ENCODE measurements at regions not wholly inside any gene's neighbourhood (a gene's known extent, or its start where the extent isn't known, plus 50 kb on each side); places are given as distances from the start of the nearest gene placed in this dataset.

- no peak for TF ChIP-seq POLR2A (IDR thresholded peaks at IDR 0.05)
- TF ChIP-seq CTCF (IDR thresholded peaks at IDR 0.05) = no peak
- no peak for TF ChIP-seq EP300 (IDR thresholded peaks at IDR 0.05)
Measured at GRCh38 chr1:4309676-4310320, 344.6 kb upstream of the AJAP1 start.

All from tibial nerve (tissue), 4 donors.